GM10266 (cell line): ENCODE measurements at regions not wholly inside any gene's neighbourhood (a gene's known extent, or its start where the extent isn't known, plus 50 kb on each side); places are given as distances from the start of the nearest gene placed in this dataset.

Experiments
- DNase-seq: peaks from one replicate; pipeline ENCODE4 v3.0.0; 2012; ENCODE audit errors: extremely low spot score
- TF ChIP-seq, protein P1 (sequence below): IDR thresholded peaks from 2 replicates; pipeline ENCODE4 v1.5.1; 2012; ENCODE audit warnings: mild to moderate bottlenecking, low read depth; ENCODE audit not compliant: control insufficient read depth, insufficient read depth; ENCODE audit errors: missing control alignments

DNA sequence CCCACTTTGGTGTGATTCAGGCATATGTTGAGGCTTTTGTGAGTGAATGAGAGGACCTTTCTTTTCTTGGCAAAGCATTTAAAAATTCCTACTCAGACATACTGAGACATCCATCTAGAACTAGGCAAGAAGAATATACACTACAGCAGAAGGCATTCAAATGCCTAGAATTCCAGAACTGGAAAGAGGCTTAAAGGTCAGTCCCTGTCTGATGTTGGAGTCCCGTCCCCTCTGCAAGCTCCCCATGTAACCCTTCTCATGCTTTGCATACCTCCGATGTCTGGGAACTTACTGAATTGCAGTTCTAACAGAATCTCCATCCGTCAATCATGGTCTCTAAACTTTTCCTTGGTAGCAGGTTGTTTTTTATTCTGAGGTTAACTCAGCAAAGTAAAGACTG is 152.9 kb downstream of the ATP6V1G3 start:
- TF ChIP-seq, protein P1, sequence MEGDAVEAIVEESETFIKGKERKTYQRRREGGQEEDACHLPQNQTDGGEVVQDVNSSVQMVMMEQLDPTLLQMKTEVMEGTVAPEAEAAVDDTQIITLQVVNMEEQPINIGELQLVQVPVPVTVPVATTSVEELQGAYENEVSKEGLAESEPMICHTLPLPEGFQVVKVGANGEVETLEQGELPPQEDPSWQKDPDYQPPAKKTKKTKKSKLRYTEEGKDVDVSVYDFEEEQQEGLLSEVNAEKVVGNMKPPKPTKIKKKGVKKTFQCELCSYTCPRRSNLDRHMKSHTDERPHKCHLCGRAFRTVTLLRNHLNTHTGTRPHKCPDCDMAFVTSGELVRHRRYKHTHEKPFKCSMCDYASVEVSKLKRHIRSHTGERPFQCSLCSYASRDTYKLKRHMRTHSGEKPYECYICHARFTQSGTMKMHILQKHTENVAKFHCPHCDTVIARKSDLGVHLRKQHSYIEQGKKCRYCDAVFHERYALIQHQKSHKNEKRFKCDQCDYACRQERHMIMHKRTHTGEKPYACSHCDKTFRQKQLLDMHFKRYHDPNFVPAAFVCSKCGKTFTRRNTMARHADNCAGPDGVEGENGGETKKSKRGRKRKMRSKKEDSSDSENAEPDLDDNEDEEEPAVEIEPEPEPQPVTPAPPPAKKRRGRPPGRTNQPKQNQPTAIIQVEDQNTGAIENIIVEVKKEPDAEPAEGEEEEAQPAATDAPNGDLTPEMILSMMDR, result no peak
- no peak for DNase-seq

DNA sequence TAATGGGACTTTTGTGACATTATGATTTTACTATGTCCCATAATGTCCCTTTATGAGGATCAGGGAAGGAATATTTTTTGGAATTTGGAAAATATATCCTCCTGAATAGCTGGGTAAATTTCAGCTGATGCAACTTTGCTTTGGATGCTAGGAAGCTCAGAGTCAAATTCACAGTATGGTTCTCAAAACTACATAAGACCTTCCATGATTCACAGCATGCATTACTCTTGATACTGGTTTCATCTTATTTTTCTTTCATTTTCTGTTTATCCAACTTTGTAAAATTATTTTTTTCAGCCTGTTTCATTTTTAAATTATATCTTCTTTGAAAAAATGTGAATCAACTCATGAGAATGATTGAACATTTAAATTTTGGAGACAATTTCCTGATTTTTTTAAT is 160.2 kb downstream of the ATP6V1G3 start:
- TF ChIP-seq, protein P1, result no peak
- no peak for DNase-seq

DNA sequence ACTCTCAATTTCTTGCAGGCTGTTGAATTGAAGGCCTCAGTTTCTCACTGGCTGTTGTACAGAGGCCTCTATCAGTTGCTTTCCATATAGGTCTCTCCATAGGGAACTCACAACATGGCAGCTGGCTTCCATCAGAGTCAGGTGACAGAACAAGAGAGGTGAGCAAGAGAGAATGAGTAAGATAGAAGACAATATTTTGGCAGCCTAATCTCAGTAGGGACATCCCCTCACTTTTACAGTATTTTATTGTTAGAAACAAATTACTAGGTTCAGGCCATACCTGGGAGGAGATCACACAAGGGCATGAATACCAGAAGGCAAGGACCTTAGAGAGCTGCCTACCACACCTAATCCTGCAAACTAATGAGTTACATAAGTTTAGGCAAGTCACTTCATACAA is 162.8 kb downstream of the ATP6V1G3 start:
- DNase-seq, result no peak
- TF ChIP-seq, protein P1, result no peak

DNA sequence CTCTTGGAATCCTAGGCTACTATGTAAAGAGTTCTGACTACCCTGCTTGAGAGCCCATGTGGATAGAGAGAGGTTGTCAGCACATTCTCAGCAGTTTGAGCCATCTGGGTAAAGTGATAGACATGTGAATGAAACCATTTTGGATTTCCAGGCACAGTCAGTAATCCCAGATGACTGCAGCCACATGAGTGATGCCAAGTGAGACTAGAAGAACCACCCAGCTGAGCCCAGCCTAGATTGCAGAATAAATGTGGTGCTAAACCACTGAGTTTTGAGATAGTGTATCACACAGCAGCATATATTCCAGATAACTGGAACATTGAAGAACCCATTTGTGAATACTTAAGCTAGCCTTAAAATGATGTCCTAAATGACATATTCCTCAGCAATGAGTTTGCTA is 166.2 kb downstream of the ATP6V1G3 start:
- DNase-seq, result no peak

DNA sequence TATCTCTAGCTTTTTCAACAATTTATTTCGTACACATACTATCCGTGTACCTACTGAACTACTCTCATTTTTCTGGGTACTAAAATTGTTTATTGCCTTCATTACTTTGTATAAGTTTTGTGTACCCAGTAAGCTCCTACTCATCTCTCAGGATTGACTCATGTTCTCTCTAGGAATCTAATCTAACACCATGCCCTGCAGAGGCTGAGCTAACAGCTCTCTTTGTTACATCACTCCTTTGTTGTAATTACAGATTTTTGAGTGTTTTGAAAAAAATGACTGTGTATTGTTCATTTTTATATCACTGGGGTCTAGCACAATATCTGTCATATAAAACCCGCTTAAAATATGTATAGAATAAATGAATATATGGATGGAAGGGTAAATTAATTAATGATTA is 167.1 kb downstream of the ATP6V1G3 start:
- TF ChIP-seq, protein P1, result no peak
- no peak for DNase-seq

More for the DNA sequence above, 166.2 kb downstream of the ATP6V1G3 start:
- TF ChIP-seq, protein P1, result no peak
